Chondrocyte (in vitro differentiated cells): ENCODE measurements at regions not wholly inside any gene's neighbourhood (a gene's known extent, or its start where the extent isn't known, plus 50 kb on each side); places are given as distances from the start of the nearest gene placed in this dataset.

ENCODE experiments used
- DNase-seq: peaks from one replicate; pipeline ENCODE4 v3.0.0; 2021; ENCODE audit warnings: mixed read lengths, low spot score
- H3K27ac Mint-ChIP-seq: one replicate; pipeline ENCODE4 v1.8.0; 2021; ENCODE audit warnings: mild to moderate bottlenecking, moderate library complexity, mixed read lengths; ENCODE audit not compliant: unreplicated experiment
- H3K27me3 Mint-ChIP-seq: 2 replicates; pipeline ENCODE4 v1.8.0; 2021; ENCODE audit warnings: low read depth, mixed read lengths
- H3K36me3 Mint-ChIP-seq: 2 replicates; pipeline ENCODE4 v1.8.0; 2021; ENCODE audit warnings: low read depth, mixed read lengths
- H3K4me1 Mint-ChIP-seq: 2 replicates; pipeline ENCODE4 v1.8.0; 2021; ENCODE audit warnings: low read depth, mild to moderate bottlenecking, mixed read lengths
- H3K4me3 Mint-ChIP-seq: one replicate; pipeline ENCODE4 v1.8.0; 2021; ENCODE audit warnings: mild to moderate bottlenecking, moderate library complexity, mixed read lengths; ENCODE audit not compliant: unreplicated experiment
- H3K9me3 Mint-ChIP-seq: 2 replicates; pipeline ENCODE4 v1.8.0; 2021; ENCODE audit warnings: low read depth, mixed read lengths
- CTCF ChIP-seq: fragments of 200-600 bp; sonication (generic); IDR thresholded peaks from 2 replicates; pipeline ENCODE4 v1.5.0; 2021; ENCODE audit warnings: antibody characterized with exemption, mild to moderate bottlenecking, moderate library complexity

- Mint-ChIP-seq H3K27ac (no peak overlapping the region), H3K4me3 (no peak overlapping the region), H3K4me1 (no peaks in the 10 kb centered on the region), H3K9me3 (peaks cover 20% of the 10 kb centered on the region), H3K27me3 (peaks cover 3% of the 10 kb centered on the region), H3K36me3 (no peaks in the 10 kb centered on the region)
- DNase-seq = no peak
- TF ChIP-seq CTCF = no peak
These were observed 281.7 kb upstream of the IRX2 start for GRCh38 chr5:3033033-3033755.

GRCh38 chr5:3032513-3032912 lies 281.0 kb upstream of the IRX2 start:
- H3K4me3 Mint-ChIP-seq = no peak overlapping the region
- no peaks in the 10 kb centered on the region for H3K36me3 Mint-ChIP-seq
- H3K27ac Mint-ChIP-seq = no peak overlapping the region
- no peak for DNase-seq
- peaks cover 14% of the 10 kb centered on the region for H3K9me3 Mint-ChIP-seq
- H3K27me3 Mint-ChIP-seq = peaks cover 3% of the 10 kb centered on the region
- TF ChIP-seq CTCF = no peak
- no peaks in the 10 kb centered on the region for H3K4me1 Mint-ChIP-seq

DNA sequence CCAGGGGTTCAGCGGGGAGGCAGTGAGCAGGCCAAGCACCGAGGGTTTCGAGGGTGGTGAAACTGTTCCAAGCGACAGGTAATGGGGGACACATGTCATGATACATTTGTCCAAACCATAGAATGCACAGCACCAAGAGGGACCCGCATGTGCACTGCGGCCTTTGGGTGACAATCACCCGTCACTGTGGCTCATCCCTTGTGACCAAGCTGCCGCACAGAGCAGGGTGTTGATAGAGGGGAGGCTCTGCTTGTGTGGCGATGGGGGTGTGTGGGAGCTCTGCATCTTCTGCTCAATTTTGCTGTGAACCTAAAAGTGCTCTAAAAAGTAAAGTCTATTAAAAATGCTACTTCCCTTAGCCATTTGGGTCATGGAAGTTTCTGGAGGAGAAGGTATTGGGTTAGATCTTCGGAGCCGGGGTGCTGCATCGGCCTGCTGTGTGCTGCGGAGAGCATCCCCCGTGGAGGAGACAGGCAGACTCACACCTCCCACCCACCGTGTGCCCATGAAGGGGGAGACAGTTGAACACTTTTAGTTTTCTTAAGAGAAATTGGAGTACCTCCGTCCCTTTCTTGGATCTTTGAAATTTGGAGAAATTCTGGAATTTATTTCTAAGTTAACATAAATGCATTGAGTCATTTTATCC lies 280.4 kb upstream of the IRX2 start:
- no peak for DNase-seq
- no peak for TF ChIP-seq CTCF
- H3K4me1 Mint-ChIP-seq = no peaks in the 10 kb centered on the region

GRCh38 chr5:3030511-3031165 lies 279.2 kb upstream of the IRX2 start:
- no peak for TF ChIP-seq CTCF
- Mint-ChIP-seq H3K9me3 (peaks cover 9% of the 10 kb centered on the region), H3K27ac (no peak overlapping the region), H3K27me3 (peaks cover 3% of the 10 kb centered on the region), H3K36me3 (no peaks in the 10 kb centered on the region), H3K4me1 (no peaks in the 10 kb centered on the region), H3K4me3 (no peak overlapping the region)
- no peak for DNase-seq

More for the DNA sequence above, 280.4 kb upstream of the IRX2 start:
- Mint-ChIP-seq H3K36me3 (no peaks in the 10 kb centered on the region), H3K27me3 (peaks cover 3% of the 10 kb centered on the region), H3K4me3 (no peak overlapping the region), H3K9me3 (peaks cover 11% of the 10 kb centered on the region), H3K27ac (no peak overlapping the region)

GRCh38 chr5:3029396-3029795 lies 277.9 kb upstream of the IRX2 start:
- Mint-ChIP-seq H3K27me3 (peaks cover 3% of the 10 kb centered on the region), H3K36me3 (no peaks in the 10 kb centered on the region), H3K9me3 (peaks cover 9% of the 10 kb centered on the region), H3K4me3 (no peak overlapping the region), H3K27ac (no peak overlapping the region), H3K4me1 (no peaks in the 10 kb centered on the region)
- no peak for TF ChIP-seq CTCF
- DNase-seq = no peak
